HEK293 (cell line): ENCODE measurements at regions not wholly inside any gene's neighbourhood (a gene's known extent, or its start where the extent isn't known, plus 50 kb on each side); places are given as distances from the start of the nearest gene placed in this dataset.

Source experiments
- CTCF ChIA-PET: fragments of 350-600 bp; formaldehyde crosslinking; extraction: SDS; loops from one replicate; lab custom pipeline; 2021; ENCODE audit warnings: antibody characterized with exemption; lab: Yijun Ruan, JAX
- POLR2A ChIA-PET: fragments of 300-600 bp; formaldehyde crosslinking; extraction: SDS; loops from one replicate; lab custom pipeline; 2020; ENCODE audit warnings: antibody characterized with exemption, inconsistent platforms; lab: Yijun Ruan, JAX
- H3K27ac ChIP-seq: fragments of 200-500 bp; sonication (Bioruptor generic); 2 replicates; pipeline ENCODE4 v1.5.1; 2014; ENCODE audit warnings: low read depth, low read length, control low read depth, inconsistent platforms; ENCODE audit errors: extremely low read depth
- H3K36me3 ChIP-seq, 2 experiments: fragments of 200-500 bp in 1 of 2; sonication (Bioruptor generic) in 1 of 2; 1 replicate in 1 of 2; 2 replicates in 1 of 2; pipeline ENCODE4 v1.5.1; 2014 to 2017; ENCODE audit warnings: inconsistent platforms in 2 of 2, low read length in 2 of 2; ENCODE audit not compliant: control insufficient read depth in 2 of 2, insufficient read depth in 1 of 2
- H3K4me1 ChIP-seq: fragments of 200-500 bp; sonication (Bioruptor generic); 2 replicates; pipeline ENCODE4 v1.5.1; 2014; ENCODE audit warnings: mild to moderate bottlenecking, low read length, inconsistent platforms; ENCODE audit not compliant: control insufficient read depth, insufficient read depth
- H3K4me3 ChIP-seq: 2 replicates; pipeline ENCODE4 v1.5.1; 2011; ENCODE audit warnings: low read depth, mild to moderate bottlenecking, control low read depth, low read length, moderate library complexity
- H3K9me3 ChIP-seq: fragments of 200-500 bp; sonication (Bioruptor generic); 2 replicates; pipeline ENCODE4 v1.5.1; 2014; ENCODE audit warnings: low read depth, low read length, inconsistent platforms; ENCODE audit not compliant: control insufficient read depth, insufficient read depth
- FEZF1 ChIP-seq: fragments of 450-650 bp; formaldehyde crosslinking; IDR thresholded peaks from 2 replicates; pipeline ENCODE4 v1.5.1; 2016; ENCODE audit warnings: missing biosample characterization, missing genetic modification characterization
- MEIS1 ChIP-seq: sonication (generic); formaldehyde crosslinking; IDR thresholded peaks from 2 replicates; pipeline ENCODE4 v1.8.1; 2022; ENCODE audit warnings: missing genetic modification reagents, mild to moderate bottlenecking, borderline replicate concordance
- OVOL3 ChIP-seq: fragments of 450-650 bp; formaldehyde crosslinking; IDR thresholded peaks from 2 replicates; pipeline ENCODE4 v1.5.1; 2016; ENCODE audit warnings: missing biosample characterization, missing genetic modification characterization
- YY1 ChIP-seq: fragments of 450-650 bp; formaldehyde crosslinking; IDR thresholded peaks from 2 replicates; pipeline ENCODE4 v1.5.1; 2018; ENCODE audit warnings: missing biosample characterization, missing genetic modification characterization
- ZNF302 ChIP-seq: fragments of 450-650 bp; formaldehyde crosslinking; IDR thresholded peaks from 2 replicates; pipeline ENCODE4 v1.5.1; 2016; ENCODE audit warnings: missing biosample characterization, missing genetic modification characterization, low read depth
- ZNF311 ChIP-seq: fragments of 450-650 bp; formaldehyde crosslinking; IDR thresholded peaks from 2 replicates; pipeline ENCODE4 v1.5.1; 2017; ENCODE audit warnings: missing biosample characterization, missing genetic modification characterization, borderline replicate concordance
- ZNF350 ChIP-seq: fragments of 450-650 bp; formaldehyde crosslinking; IDR thresholded peaks from 2 replicates; pipeline ENCODE4 v1.5.0; 2017; ENCODE audit warnings: missing biosample characterization, mild to moderate bottlenecking, missing genetic modification characterization
- ZNF391 ChIP-seq: fragments of 450-650 bp; formaldehyde crosslinking; IDR thresholded peaks from 2 replicates; pipeline ENCODE4 v1.5.1; 2016; ENCODE audit warnings: low read depth, missing biosample characterization, missing genetic modification characterization, borderline replicate concordance
- ZNF404 ChIP-seq: fragments of 450-650 bp; formaldehyde crosslinking; IDR thresholded peaks from 2 replicates; pipeline ENCODE4 v1.5.1; 2017; ENCODE audit warnings: missing biosample characterization, missing genetic modification characterization
- ZNF544 ChIP-seq: fragments of 450-650 bp; formaldehyde crosslinking; IDR thresholded peaks from 2 replicates; pipeline ENCODE4 v1.5.0; 2017; ENCODE audit warnings: missing biosample characterization, missing genetic modification characterization
- ZNF558 ChIP-seq: fragments of 450-650 bp; formaldehyde crosslinking; IDR thresholded peaks from 2 replicates; pipeline ENCODE4 v1.5.1; 2016; ENCODE audit warnings: missing biosample characterization, missing genetic modification characterization
- ZNF585B ChIP-seq: fragments of 450-650 bp; formaldehyde crosslinking; IDR thresholded peaks from 2 replicates; pipeline ENCODE4 v1.5.1; 2016; ENCODE audit warnings: missing biosample characterization, missing genetic modification characterization
- ZNF596 ChIP-seq: fragments of 450-650 bp; IDR thresholded peaks from 2 replicates; pipeline ENCODE4 v1.5.0; 2018; ENCODE audit warnings: missing biosample characterization, mild to moderate bottlenecking, missing genetic modification characterization, moderate library complexity
- ZNF629 ChIP-seq: fragments of 450-650 bp; formaldehyde crosslinking; IDR thresholded peaks from 2 replicates; pipeline ENCODE4 v1.5.1; 2017; ENCODE audit warnings: missing biosample characterization, missing genetic modification characterization
- ZNF658 ChIP-seq: fragments of 450-650 bp; formaldehyde crosslinking; IDR thresholded peaks from 2 replicates; pipeline ENCODE4; 2016; ENCODE audit warnings: missing biosample characterization, missing genetic modification characterization
- ZNF707 ChIP-seq: fragments of 450-650 bp; formaldehyde crosslinking; IDR thresholded peaks from 2 replicates; pipeline ENCODE4 v1.5.1; 2016; ENCODE audit warnings: missing biosample characterization, missing genetic modification characterization
- TF ChIP-seq, protein P1 (sequence below): fragments of 450-650 bp; formaldehyde crosslinking; IDR thresholded peaks from 2 replicates; pipeline ENCODE4 v1.5.1; 2017; ENCODE audit warnings: missing biosample characterization, missing genetic modification characterization
- TF ChIP-seq, protein P2 (sequence below): fragments of 450-650 bp; formaldehyde crosslinking; IDR thresholded peaks from 2 replicates; pipeline ENCODE4 v1.5.1; 2016; ENCODE audit warnings: missing biosample characterization, missing genetic modification characterization
- TF ChIP-seq, protein P3 (sequence below): fragments of 450-650 bp; formaldehyde crosslinking; IDR thresholded peaks from 2 replicates; pipeline ENCODE4 v1.5.0; 2017; ENCODE audit warnings: missing biosample characterization, missing genetic modification characterization, borderline replicate concordance
- TF ChIP-seq, protein P4 (sequence below): fragments of 450-650 bp; formaldehyde crosslinking; IDR thresholded peaks from 2 replicates; pipeline ENCODE4 v1.5.1; 2016; ENCODE audit warnings: missing biosample characterization, missing genetic modification characterization, borderline replicate concordance
- TF ChIP-seq, protein P5 (sequence below): fragments of 450-650 bp; formaldehyde crosslinking; IDR thresholded peaks from 2 replicates; pipeline ENCODE4 v1.5.1; 2017; ENCODE audit warnings: missing biosample characterization, missing genetic modification characterization
- TF ChIP-seq, protein P6 (sequence below): fragments of 450-650 bp; IDR thresholded peaks from 2 replicates; pipeline ENCODE4 v1.5.1; 2018; ENCODE audit warnings: missing biosample characterization, mild to moderate bottlenecking, missing genetic modification characterization
- TF ChIP-seq, protein P7 (sequence below): fragments of 450-650 bp; formaldehyde crosslinking; IDR thresholded peaks from 2 replicates; pipeline ENCODE4 v1.5.1; 2016; ENCODE audit warnings: missing biosample characterization, missing genetic modification characterization
- TF ChIP-seq, protein P8 (sequence below): fragments of 450-650 bp; formaldehyde crosslinking; IDR thresholded peaks from 2 replicates; pipeline ENCODE4 v1.5.1; 2016; ENCODE audit warnings: missing biosample characterization, missing genetic modification characterization

DNA sequence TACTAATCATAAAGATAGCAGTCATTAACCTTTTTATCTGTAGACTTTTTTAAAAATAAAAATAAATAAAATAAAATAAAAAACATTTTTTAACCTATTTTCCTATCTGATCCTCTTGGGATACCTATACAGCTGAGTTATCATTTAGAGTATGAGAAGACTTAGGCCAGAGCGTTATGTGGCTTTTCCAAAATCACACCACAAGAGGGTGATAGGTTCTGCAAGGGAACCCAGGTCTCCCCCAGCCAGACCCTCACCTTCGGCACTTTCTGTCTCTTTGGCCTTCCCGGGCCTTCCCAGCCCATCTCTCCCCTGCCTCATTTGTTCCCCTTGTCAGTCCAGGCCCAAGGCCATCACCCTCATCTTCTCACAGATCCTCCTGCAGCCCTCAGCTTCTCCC lies 311.7 kb downstream of the SMAD2 start (continued):
- TF ChIP-seq, protein P1, sequence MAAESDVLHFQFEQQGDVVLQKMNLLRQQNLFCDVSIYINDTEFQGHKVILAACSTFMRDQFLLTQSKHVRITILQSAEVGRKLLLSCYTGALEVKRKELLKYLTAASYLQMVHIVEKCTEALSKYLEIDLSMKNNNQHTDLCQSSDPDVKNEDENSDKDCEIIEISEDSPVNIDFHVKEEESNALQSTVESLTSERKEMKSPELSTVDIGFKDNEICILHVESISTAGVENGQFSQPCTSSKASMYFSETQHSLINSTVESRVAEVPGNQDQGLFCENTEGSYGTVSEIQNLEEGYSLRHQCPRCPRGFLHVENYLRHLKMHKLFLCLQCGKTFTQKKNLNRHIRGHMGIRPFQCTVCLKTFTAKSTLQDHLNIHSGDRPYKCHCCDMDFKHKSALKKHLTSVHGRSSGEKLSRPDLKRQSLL (tag by site-specific recombination) = no peak
- TF ChIP-seq, protein P2, sequence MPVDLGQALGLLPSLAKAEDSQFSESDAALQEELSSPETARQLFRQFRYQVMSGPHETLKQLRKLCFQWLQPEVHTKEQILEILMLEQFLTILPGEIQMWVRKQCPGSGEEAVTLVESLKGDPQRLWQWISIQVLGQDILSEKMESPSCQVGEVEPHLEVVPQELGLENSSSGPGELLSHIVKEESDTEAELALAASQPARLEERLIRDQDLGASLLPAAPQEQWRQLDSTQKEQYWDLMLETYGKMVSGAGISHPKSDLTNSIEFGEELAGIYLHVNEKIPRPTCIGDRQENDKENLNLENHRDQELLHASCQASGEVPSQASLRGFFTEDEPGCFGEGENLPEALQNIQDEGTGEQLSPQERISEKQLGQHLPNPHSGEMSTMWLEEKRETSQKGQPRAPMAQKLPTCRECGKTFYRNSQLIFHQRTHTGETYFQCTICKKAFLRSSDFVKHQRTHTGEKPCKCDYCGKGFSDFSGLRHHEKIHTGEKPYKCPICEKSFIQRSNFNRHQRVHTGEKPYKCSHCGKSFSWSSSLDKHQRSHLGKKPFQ (tag by site-specific recombination) = no peak
- no peak for TF ChIP-seq OVOL3 (tag by site-specific recombination)
- TF ChIP-seq ZNF350 (tag by site-specific recombination) = no peak
- no peak for TF ChIP-seq FEZF1 (tag by site-specific recombination)
- TF ChIP-seq YY1 = no peak
- TF ChIP-seq, protein P3, sequence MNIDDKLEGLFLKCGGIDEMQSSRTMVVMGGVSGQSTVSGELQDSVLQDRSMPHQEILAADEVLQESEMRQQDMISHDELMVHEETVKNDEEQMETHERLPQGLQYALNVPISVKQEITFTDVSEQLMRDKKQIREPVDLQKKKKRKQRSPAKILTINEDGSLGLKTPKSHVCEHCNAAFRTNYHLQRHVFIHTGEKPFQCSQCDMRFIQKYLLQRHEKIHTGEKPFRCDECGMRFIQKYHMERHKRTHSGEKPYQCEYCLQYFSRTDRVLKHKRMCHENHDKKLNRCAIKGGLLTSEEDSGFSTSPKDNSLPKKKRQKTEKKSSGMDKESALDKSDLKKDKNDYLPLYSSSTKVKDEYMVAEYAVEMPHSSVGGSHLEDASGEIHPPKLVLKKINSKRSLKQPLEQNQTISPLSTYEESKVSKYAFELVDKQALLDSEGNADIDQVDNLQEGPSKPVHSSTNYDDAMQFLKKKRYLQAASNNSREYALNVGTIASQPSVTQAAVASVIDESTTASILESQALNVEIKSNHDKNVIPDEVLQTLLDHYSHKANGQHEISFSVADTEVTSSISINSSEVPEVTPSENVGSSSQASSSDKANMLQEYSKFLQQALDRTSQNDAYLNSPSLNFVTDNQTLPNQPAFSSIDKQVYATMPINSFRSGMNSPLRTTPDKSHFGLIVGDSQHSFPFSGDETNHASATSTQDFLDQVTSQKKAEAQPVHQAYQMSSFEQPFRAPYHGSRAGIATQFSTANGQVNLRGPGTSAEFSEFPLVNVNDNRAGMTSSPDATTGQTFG (tag by site-specific recombination) = no peak
- TF ChIP-seq, protein P4, sequence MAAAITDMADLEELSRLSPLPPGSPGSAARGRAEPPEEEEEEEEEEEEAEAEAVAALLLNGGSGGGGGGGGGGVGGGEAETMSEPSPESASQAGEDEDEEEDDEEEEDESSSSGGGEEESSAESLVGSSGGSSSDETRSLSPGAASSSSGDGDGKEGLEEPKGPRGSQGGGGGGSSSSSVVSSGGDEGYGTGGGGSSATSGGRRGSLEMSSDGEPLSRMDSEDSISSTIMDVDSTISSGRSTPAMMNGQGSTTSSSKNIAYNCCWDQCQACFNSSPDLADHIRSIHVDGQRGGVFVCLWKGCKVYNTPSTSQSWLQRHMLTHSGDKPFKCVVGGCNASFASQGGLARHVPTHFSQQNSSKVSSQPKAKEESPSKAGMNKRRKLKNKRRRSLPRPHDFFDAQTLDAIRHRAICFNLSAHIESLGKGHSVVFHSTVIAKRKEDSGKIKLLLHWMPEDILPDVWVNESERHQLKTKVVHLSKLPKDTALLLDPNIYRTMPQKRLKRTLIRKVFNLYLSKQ = no peak
- TF ChIP-seq, protein P5, sequence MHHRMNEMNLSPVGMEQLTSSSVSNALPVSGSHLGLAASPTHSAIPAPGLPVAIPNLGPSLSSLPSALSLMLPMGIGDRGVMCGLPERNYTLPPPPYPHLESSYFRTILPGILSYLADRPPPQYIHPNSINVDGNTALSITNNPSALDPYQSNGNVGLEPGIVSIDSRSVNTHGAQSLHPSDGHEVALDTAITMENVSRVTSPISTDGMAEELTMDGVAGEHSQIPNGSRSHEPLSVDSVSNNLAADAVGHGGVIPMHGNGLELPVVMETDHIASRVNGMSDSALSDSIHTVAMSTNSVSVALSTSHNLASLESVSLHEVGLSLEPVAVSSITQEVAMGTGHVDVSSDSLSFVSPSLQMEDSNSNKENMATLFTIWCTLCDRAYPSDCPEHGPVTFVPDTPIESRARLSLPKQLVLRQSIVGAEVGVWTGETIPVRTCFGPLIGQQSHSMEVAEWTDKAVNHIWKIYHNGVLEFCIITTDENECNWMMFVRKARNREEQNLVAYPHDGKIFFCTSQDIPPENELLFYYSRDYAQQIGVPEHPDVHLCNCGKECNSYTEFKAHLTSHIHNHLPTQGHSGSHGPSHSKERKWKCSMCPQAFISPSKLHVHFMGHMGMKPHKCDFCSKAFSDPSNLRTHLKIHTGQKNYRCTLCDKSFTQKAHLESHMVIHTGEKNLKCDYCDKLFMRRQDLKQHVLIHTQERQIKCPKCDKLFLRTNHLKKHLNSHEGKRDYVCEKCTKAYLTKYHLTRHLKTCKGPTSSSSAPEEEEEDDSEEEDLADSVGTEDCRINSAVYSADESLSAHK (tag by site-specific recombination) = no peak
- no peak for TF ChIP-seq ZNF404
- TF ChIP-seq ZNF707 (tag by site-specific recombination) = no peak
- no peak for TF ChIP-seq ZNF596 (tag by site-specific recombination)

DNA sequence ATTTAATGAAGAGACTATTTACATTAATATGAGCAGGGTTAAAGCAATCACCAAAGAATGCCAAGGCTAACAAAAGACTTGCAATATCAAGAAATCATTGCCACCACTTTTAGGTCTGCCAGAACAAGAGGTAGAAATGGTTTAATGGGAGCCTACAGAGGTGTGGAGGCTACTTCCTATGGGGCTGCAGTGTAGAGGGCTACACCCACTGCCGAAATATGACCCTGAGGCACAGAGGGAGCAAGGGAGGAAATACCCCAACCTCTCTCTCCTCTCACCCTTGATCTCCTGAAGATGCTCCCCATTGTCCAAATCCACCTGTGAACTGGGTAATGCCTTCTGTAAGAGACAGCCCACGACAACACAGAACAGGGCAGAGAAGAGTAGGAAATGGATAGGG lies 315.4 kb downstream of the SMAD2 start:
- CTCF ChIA-PET = no interaction called here
- Histone ChIP-seq H3K9me3 (no peaks in the 10 kb centered on the region; the same call in 1 of the 2 replicates), H3K4me3 (no peak overlapping the region), H3K36me3 (no peaks in the 10 kb centered on the region), H3K27ac (no peak overlapping the region), H3K4me1 (no peaks in the 10 kb centered on the region)
- POLR2A ChIA-PET = no interaction called here
- TF ChIP-seq ZNF585B (tag by site-specific recombination) (no peak), ZNF302 (tag by site-specific recombination) (no peak), ZNF558 (tag by site-specific recombination) (no peak), ZNF629 (tag by site-specific recombination) (no peak), ZNF311 (tag by site-specific recombination) (no peak), ZNF658 (tag by site-specific recombination) (no peak), ZNF544 (tag by site-specific recombination) (no peak), MEIS1 (CRISPR knock-in tag) (no peak), ZNF391 (tag by site-specific recombination) (no peak)
- TF ChIP-seq, protein P6, sequence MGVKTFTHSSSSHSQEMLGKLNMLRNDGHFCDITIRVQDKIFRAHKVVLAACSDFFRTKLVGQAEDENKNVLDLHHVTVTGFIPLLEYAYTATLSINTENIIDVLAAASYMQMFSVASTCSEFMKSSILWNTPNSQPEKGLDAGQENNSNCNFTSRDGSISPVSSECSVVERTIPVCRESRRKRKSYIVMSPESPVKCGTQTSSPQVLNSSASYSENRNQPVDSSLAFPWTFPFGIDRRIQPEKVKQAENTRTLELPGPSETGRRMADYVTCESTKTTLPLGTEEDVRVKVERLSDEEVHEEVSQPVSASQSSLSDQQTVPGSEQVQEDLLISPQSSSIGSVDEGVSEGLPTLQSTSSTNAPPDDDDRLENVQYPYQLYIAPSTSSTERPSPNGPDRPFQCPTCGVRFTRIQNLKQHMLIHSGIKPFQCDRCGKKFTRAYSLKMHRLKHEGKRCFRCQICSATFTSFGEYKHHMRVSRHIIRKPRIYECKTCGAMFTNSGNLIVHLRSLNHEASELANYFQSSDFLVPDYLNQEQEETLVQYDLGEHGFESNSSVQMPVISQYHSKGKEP = no peak
- TF ChIP-seq, protein P7, sequence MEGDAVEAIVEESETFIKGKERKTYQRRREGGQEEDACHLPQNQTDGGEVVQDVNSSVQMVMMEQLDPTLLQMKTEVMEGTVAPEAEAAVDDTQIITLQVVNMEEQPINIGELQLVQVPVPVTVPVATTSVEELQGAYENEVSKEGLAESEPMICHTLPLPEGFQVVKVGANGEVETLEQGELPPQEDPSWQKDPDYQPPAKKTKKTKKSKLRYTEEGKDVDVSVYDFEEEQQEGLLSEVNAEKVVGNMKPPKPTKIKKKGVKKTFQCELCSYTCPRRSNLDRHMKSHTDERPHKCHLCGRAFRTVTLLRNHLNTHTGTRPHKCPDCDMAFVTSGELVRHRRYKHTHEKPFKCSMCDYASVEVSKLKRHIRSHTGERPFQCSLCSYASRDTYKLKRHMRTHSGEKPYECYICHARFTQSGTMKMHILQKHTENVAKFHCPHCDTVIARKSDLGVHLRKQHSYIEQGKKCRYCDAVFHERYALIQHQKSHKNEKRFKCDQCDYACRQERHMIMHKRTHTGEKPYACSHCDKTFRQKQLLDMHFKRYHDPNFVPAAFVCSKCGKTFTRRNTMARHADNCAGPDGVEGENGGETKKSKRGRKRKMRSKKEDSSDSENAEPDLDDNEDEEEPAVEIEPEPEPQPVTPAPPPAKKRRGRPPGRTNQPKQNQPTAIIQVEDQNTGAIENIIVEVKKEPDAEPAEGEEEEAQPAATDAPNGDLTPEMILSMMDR = no peak
- TF ChIP-seq, protein P8, sequence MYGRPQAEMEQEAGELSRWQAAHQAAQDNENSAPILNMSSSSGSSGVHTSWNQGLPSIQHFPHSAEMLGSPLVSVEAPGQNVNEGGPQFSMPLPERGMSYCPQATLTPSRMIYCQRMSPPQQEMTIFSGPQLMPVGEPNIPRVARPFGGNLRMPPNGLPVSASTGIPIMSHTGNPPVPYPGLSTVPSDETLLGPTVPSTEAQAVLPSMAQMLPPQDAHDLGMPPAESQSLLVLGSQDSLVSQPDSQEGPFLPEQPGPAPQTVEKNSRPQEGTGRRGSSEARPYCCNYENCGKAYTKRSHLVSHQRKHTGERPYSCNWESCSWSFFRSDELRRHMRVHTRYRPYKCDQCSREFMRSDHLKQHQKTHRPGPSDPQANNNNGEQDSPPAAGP (tag by site-specific recombination) = no peak
